NCI-H226 (cell line): ENCODE measurements at regions not wholly inside any gene's neighbourhood (a gene's known extent, or its start where the extent isn't known, plus 50 kb on each side); places are given as distances from the start of the nearest gene placed in this dataset.

Source experiments
- DNase-seq: peaks from one replicate; pipeline ENCODE4 v3.0.0-alpha.2; 2015

GRCh38 chr2:129769185-129769991 is 210.1 kb upstream of the RAB6C start:
- no peak for DNase-seq

GRCh38 chr2:129771418-129772189 is 207.9 kb upstream of the RAB6C start:
- DNase-seq = no peak

GRCh38 chr2:129772190-129772579 is 207.3 kb upstream of the RAB6C start:
- DNase-seq = no peak

GRCh38 chr2:129775952-129776653 is 203.4 kb upstream of the RAB6C start:
- no peak for DNase-seq

GRCh38 chr2:129777146-129777545 is 202.3 kb upstream of the RAB6C start:
- DNase-seq = no peak

- DNase-seq = no peak
These were observed 201.5 kb upstream of the RAB6C start for GRCh38 chr2:129777762-129778583.

GRCh38 chr2:129778584-129778877 is 200.9 kb upstream of the RAB6C start:
- DNase-seq = no peak

- DNase-seq = no peak
These were observed 199.7 kb upstream of the RAB6C start for GRCh38 chr2:129779783-129780182.

GRCh38 chr2:129780316-129781270 is 198.9 kb upstream of the RAB6C start:
- DNase-seq = no peak

- no peak for DNase-seq
These were observed 197.5 kb upstream of the RAB6C start for GRCh38 chr2:129781749-129782632.

- no peak for DNase-seq
These were observed 196.9 kb upstream of the RAB6C start for GRCh38 chr2:129782633-129782990.

- DNase-seq = no peak
These were observed 195.0 kb upstream of the RAB6C start for GRCh38 chr2:129784486-129784885.

- DNase-seq = no peak
These were observed 187.8 kb upstream of the RAB6C start for GRCh38 chr2:129791712-129792111.

GRCh38 chr2:129793431-129793902 is 186.0 kb upstream of the RAB6C start:
- DNase-seq = no peak

GRCh38 chr2:129794116-129794515 is 185.3 kb upstream of the RAB6C start:
- DNase-seq = no peak

GRCh38 chr2:129794540-129794939 is 184.9 kb upstream of the RAB6C start:
- DNase-seq = no peak

GRCh38 chr2:129796225-129796624 is 183.2 kb upstream of the RAB6C start:
- no peak for DNase-seq

GRCh38 chr2:129796801-129797488 is 182.5 kb upstream of the RAB6C start:
- no peak for DNase-seq

GRCh38 chr2:129797489-129798300 is 181.8 kb upstream of the RAB6C start:
- DNase-seq = no peak
